GM23338 (cell line): ENCODE measurements at regions not wholly inside any gene's neighbourhood (a gene's known extent, or its start where the extent isn't known, plus 50 kb on each side); places are given as distances from the start of the nearest gene placed in this dataset.

Source experiments
- ATAC-seq: fragments of 200-7000 bp; cut with Tn5 transposase; 3 replicates; pipeline ENCODE4 v1.9.1; 2020
- DNase-seq: peaks from one replicate; pipeline ENCODE4 v3.0.0-alpha.2; 2015; ENCODE audit warnings: low spot score
- H2AFZ ChIP-seq: fragments of 200-600 bp; sonication (generic); 2 replicates; pipeline ENCODE4 v1.8.0; 2016; ENCODE audit warnings: antibody characterized with exemption, mild to moderate bottlenecking, moderate library complexity
- H3F3A ChIP-seq: fragments of 200-600 bp; sonication (generic); replicated peaks from 2 replicates; pipeline ENCODE4 v1.8.0; 2017; ENCODE audit warnings: antibody characterized with exemption, mixed run types, low read depth
- H3K27ac ChIP-seq: fragments of 200-600 bp; sonication (generic); 2 replicates; pipeline ENCODE4 v1.6.1; 2016; ENCODE audit warnings: low read depth
- H3K27me3 ChIP-seq: fragments of 200-600 bp; sonication (generic); 2 replicates; pipeline ENCODE4 v1.8.0; 2016; ENCODE audit warnings: mild to moderate bottlenecking, mixed run types, moderate library complexity; ENCODE audit not compliant: insufficient read depth
- H3K36me3 ChIP-seq: fragments of 200-600 bp; sonication (generic); 2 replicates; pipeline ENCODE4 v1.8.0; 2016; ENCODE audit warnings: mild to moderate bottlenecking; ENCODE audit not compliant: insufficient read depth
- H3K4me1 ChIP-seq: fragments of 200-600 bp; sonication (generic); 2 replicates; pipeline ENCODE4 v1.8.0; 2016; ENCODE audit warnings: mild to moderate bottlenecking, moderate library complexity; ENCODE audit not compliant: insufficient read depth
- H3K4me2 ChIP-seq: fragments of 200-600 bp; sonication (generic); 2 replicates; pipeline ENCODE4 v1.7.1; 2017; ENCODE audit warnings: mixed run types
- H3K4me3 ChIP-seq: fragments of 200-600 bp; sonication (generic); 2 replicates; pipeline ENCODE4 v1.6.1; 2016; ENCODE audit warnings: mixed run types
- H3K79me2 ChIP-seq: fragments of 200-600 bp; sonication (generic); replicated peaks from 2 replicates; pipeline ENCODE4 v1.8.0; 2017; ENCODE audit warnings: mild to moderate bottlenecking; ENCODE audit not compliant: insufficient read depth
- H3K9me2 ChIP-seq: fragments of 200-600 bp; sonication (generic); 2 replicates; pipeline ENCODE4 v1.8.0; 2017; ENCODE audit not compliant: insufficient read depth
- H4K20me1 ChIP-seq: fragments of 200-600 bp; sonication (generic); replicated peaks from 2 replicates; pipeline ENCODE4 v1.8.0; 2017; ENCODE audit warnings: mild to moderate bottlenecking; ENCODE audit not compliant: insufficient read depth
- H3K27ac Mint-ChIP-seq: 2 replicates; pipeline ENCODE4 v1.8.0; 2020; ENCODE audit warnings: inconsistent platforms, mild to moderate bottlenecking, moderate library complexity, mixed read lengths
- H3K27me3 Mint-ChIP-seq: 3 replicates; pipeline ENCODE4 v1.8.0; 2022; ENCODE audit warnings: low read depth, mild to moderate bottlenecking, moderate library complexity, mixed read lengths, inconsistent platforms; ENCODE audit not compliant: insufficient read depth, poor library complexity
- H3K36me3 Mint-ChIP-seq: 3 replicates; pipeline ENCODE4 v1.8.0; 2021; ENCODE audit warnings: low read depth, mild to moderate bottlenecking, inconsistent platforms, moderate library complexity, mixed read lengths
- H3K4me1 Mint-ChIP-seq: 3 replicates; pipeline ENCODE4 v1.8.0; 2020; ENCODE audit warnings: mild to moderate bottlenecking, inconsistent platforms, mixed read lengths
- H3K4me3 Mint-ChIP-seq: 3 replicates; pipeline ENCODE4 v1.8.0; 2021; ENCODE audit warnings: moderate library complexity, mild to moderate bottlenecking, inconsistent platforms, mixed read lengths
- H3K9me3 Mint-ChIP-seq: 3 replicates; pipeline ENCODE4 v1.8.0; 2020; ENCODE audit warnings: moderate library complexity, mild to moderate bottlenecking, inconsistent platforms, mixed read lengths
- CREB1 ChIP-seq: fragments of 250-450 bp; sonication (Bioruptor Pico); IDR thresholded peaks from 2 replicates; pipeline ENCODE4 v1.5.0; 2020; ENCODE audit warnings: low read depth, mild to moderate bottlenecking, moderate library complexity
- CTCF ChIP-seq, 2 experiments: fragments of 200-600 bp in 1 of 2; sonication (generic) in 1 of 2; conservative IDR thresholded peaks; 2 replicates each; pipeline versions ENCODE4 v1.5.1 to v1.6.1; 2016 to 2017; ENCODE audit warnings: antibody characterized with exemption in 2 of 2, low read depth in 2 of 2, mild to moderate bottlenecking in 2 of 2, moderate library complexity in 1 of 2
- EZH2phosphoT487 ChIP-seq: fragments of 200-600 bp; sonication (generic); IDR thresholded peaks from one replicate; pipeline ENCODE4 v1.8.1; 2018; ENCODE audit warnings: antibody characterized with exemption; ENCODE audit not compliant: unreplicated experiment
- JUNB ChIP-seq: IDR thresholded peaks from one replicate; pipeline ENCODE4 v1.6.1; 2016; ENCODE audit warnings: antibody characterized with exemption; ENCODE audit not compliant: unreplicated experiment
- POLR2AphosphoS5 ChIP-seq: IDR thresholded peaks from 2 replicates; pipeline ENCODE4 v1.6.1; 2016; ENCODE audit warnings: antibody characterized with exemption, low read depth
- REST ChIP-seq: IDR thresholded peaks from one replicate; pipeline ENCODE4 v1.6.1; 2018; ENCODE audit warnings: antibody characterized with exemption; ENCODE audit not compliant: unreplicated experiment
- STAT1 ChIP-seq: IDR thresholded peaks from one replicate; pipeline ENCODE4 v1.6.1; 2016; ENCODE audit warnings: antibody characterized with exemption; ENCODE audit not compliant: unreplicated experiment
- ZNF331 ChIP-seq: fragments of 250-450 bp; sonication (Bioruptor Pico); IDR thresholded peaks from 2 replicates; pipeline ENCODE4 v1.5.0; 2020; ENCODE audit warnings: low read depth, mild to moderate bottlenecking, moderate library complexity

DNA sequence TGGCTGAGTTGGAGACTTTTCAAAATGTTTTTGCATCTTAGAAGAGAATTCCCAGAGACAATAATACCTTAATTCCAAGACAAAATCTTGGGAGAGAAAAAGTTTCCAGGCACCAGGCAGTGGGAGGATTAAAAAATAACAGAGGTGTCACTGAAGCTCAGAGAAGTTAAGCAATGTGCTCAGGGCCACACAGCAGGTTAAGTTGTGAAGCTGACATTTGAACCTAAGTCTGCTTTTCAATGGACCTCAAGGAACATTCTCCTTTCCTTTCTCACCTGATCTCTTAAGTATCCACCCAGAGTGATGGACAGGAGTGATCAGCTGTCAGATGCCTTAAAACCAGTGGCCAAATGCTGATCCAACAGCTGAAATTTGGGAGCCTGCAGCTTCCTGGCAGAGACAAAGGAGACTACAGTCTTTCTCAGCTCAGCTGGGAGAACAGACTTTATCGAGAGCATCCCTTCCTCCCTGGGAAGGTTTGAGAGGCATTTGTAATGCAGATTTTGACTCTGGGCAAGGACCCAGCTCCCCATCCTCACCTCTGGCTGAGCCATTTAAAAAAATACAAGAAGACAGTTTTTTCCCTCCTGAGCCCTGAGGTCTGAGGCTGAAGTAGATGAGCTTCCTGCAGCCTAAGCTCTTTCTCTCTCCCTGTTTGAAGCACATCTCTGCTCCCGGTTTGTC is 174.9 kb upstream of the RPH3A start:
- Mint-ChIP-seq H3K27me3 (peaks cover 12% of the 10 kb centered on the region), H3K9me3 (0 out of 3 replicates have a peak, but pooled peaks cover 4% of the 10 kb centered on the region)
- peak; percentile 97 for ATAC-seq

DNA sequence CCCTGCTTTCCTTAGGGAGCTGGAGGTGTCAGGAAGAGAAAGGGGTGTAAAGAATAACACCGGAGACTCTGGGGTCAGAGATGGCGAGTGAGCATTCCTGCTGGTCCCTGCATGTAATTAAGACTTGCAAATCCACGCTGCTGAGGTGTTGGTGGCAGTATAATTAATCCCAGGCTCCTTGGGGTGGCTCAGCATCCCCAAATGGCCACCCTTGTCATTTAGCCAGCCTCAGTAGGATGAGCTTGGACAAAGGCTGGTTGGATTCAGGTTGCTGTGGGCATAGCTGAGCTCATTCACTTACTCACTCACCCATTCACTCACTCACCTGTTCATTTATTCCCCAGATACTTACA is 174.4 kb upstream of the RPH3A start:
- peak overlapping the region; percentile 40 for H3K4me3 ChIP-seq
- Mint-ChIP-seq H3K36me3 (peaks cover 4% of the 10 kb centered on the region; the same call in 2 of the 3 replicates), H3K27ac (peak overlapping the region; percentile 80), H3K9me3 (0 out of 3 replicates have a peak, but pooled peaks cover 4% of the 10 kb centered on the region), H3K27me3 (peaks cover 12% of the 10 kb centered on the region), H3K4me1 (peaks cover 41% of the 10 kb centered on the region), H3K4me3 (peak overlapping the region; percentile 55)
- H3F3A ChIP-seq, result peaks cover 14% of the 10 kb centered on the region
- no peak for DNase-seq
- no peaks in the 10 kb centered on the region for H3K27me3 ChIP-seq
- ATAC-seq, result no peak; the same call in 2 of the 3 replicates
- H3K79me2 ChIP-seq, result no peaks in the 10 kb centered on the region
- H3K4me1 ChIP-seq, result peaks cover 29% of the 10 kb centered on the region
- peak overlapping the region; percentile 90 for H3K27ac ChIP-seq
- no peaks in the 10 kb centered on the region for H3K9me2 ChIP-seq
- H3K36me3 ChIP-seq, result no peaks in the 10 kb centered on the region; the same call in 1 of the 2 replicates
- peak overlapping the region; percentile 4; the same call in 1 of the 2 replicates for H2AFZ ChIP-seq
- peak overlapping the region; percentile 72 for H3K4me2 ChIP-seq
- H4K20me1 ChIP-seq, result no peaks in the 10 kb centered on the region
- TF ChIP-seq CTCF (conservative IDR thresholded peaks at IDR 0.05; ENCODE audit: low read depth in 2 of 2), result no peak
- TF ChIP-seq STAT1, result no peak
- TF ChIP-seq REST, result no peak
- TF ChIP-seq ZNF331 (CRISPR knock-in tag), result no peak
- no peak for TF ChIP-seq POLR2AphosphoS5
- no peak for TF ChIP-seq CREB1

More for the DNA sequence above, 174.9 kb upstream of the RPH3A start:
- peak overlapping the region; percentile 90 for H3K27ac ChIP-seq
- peak overlapping the region; percentile 80 for H3K27ac Mint-ChIP-seq
- no peaks in the 10 kb centered on the region; the same call in 1 of the 2 replicates for H3K36me3 ChIP-seq
- H3K4me1 ChIP-seq, result peaks cover 29% of the 10 kb centered on the region
- H3K9me2 ChIP-seq, result no peaks in the 10 kb centered on the region
- H3K4me3 ChIP-seq, result peak overlapping the region; percentile 40
- no peaks in the 10 kb centered on the region for H3K79me2 ChIP-seq
- peak overlapping the region; percentile 55 for H3K4me3 Mint-ChIP-seq
- peaks cover 4% of the 10 kb centered on the region; the same call in 2 of the 3 replicates for H3K36me3 Mint-ChIP-seq
- peak overlapping the region; percentile 4; the same call in 1 of the 2 replicates for H2AFZ ChIP-seq
- no peaks in the 10 kb centered on the region for H4K20me1 ChIP-seq
- H3K27me3 ChIP-seq, result no peaks in the 10 kb centered on the region
- H3K4me2 ChIP-seq, result peak overlapping the region; percentile 72
- no peak for TF ChIP-seq STAT1
- TF ChIP-seq POLR2AphosphoS5, result no peak
- no peak for TF ChIP-seq CREB1
- TF ChIP-seq EZH2phosphoT487, result no peak
- TF ChIP-seq CTCF (conservative IDR thresholded peaks at IDR 0.05; ENCODE audit: low read depth in 2 of 2), result no peak
- no peak for TF ChIP-seq JUNB
- peak; percentile 91 for DNase-seq
- peaks cover 41% of the 10 kb centered on the region for H3K4me1 Mint-ChIP-seq
- peaks cover 14% of the 10 kb centered on the region for H3F3A ChIP-seq
